HG03442 (cell line): ENCODE measurements at regions not wholly inside any gene's neighbourhood (a gene's known extent, or its start where the extent isn't known, plus 50 kb on each side); places are given as distances from the start of the nearest gene placed in this dataset.
"Not testable (repeated sequence)": the region's sequence is repeated elsewhere in the genome, so short reads cannot be mapped to it uniquely, and the experiment has no call there.

Experiments
- ATAC-seq: cut with Tn5 transposase; IDR thresholded peaks from one replicate; pipeline ENCODE4 v1.9.1; 2021; ENCODE audit warnings: mild to moderate bottlenecking, moderate library complexity; ENCODE audit not compliant: unreplicated experiment

DNA sequence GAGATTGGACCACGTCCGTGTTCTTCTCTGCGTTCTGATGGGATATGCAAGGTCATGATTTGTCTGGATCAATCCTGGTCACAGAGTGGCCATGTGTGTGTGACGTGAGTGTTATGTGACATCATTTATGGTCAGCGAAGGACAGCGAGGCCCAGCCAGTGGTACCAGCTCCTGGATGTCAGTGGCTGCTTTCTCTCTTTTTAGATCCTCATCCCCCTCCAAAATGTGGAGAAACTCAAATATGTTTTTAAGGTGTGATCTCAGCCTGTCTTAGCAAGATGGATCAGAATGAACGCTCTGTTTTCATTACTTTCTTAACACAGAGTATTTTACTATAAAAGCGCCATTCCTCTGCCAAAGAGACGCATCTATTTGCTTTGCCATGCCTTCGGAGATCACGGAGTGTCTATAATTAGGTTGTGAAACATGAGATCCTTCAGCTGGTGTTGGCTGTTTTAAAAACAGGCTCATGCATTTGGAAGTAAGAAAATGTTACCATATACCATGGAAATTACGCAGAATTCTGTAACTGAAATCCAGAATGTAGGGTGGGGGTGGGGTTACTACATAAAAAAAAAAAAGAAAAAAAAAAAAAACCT, 245.5 kb upstream of the TCERG1L start:
- ATAC-seq: no peak

DNA sequence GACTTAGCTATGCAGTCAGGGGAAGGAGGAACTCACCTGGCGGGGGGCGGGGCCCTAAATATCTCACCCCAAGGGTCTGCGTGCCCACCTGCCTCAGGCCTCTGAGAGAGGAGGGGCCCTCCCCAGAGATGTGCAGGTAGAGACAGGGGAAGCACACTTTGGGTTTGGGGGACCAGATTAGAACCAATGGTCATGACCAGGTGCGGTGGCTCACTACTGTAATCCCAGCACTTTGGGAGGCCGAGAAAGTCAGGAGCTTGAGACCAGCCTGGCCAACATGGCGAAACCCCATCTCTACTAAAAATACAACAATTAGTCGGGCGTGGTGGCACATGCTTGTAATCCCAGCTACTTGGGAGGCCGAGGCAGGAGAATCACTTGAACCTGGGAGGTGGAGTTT, 246.4 kb upstream of the TCERG1L start:
- ATAC-seq: not testable (repeated sequence)

DNA sequence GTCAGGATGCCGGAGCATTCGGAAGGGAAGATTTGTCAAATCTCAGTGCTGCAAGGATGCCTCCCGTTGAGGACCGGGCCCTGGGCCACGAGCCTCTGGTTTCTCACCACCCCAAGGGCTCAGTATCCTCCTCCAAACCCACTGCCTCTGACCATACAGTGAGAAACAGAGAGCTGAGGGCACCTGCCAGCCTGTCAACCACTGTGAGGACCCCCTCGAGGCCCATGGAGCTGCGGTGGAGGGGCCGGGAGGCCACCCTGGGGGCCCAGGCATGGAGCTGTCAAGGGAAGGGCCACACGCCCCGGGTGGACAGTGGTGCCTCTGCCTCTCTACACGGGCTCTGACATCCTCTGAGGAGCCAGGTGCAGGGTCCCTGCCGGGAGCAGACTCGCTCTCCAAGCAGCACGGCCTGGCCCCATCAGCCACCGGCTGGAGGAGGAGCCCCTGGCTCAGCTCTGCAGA, 248.0 kb upstream of the TCERG1L start:
- ATAC-seq: no peak

DNA sequence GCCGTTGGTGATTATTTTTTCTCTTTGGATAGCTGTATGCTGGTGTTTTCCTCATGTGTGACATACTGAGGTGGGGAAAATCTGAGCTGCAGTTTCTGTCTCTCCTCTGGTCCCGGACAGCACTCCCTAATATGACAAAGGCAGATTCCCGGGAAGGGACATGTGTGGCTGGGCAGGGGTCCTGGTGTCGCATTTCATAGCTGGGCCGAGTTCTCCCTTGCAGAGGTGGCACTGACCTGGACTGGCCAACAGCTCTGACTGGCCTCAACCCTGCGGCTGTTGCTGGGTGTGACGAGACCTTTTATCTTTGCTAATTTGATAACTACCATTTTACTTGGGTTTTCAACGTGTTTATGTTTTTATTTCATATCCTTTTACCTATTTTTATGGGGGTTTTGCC, 248.6 kb upstream of the TCERG1L start:
- no peak for ATAC-seq

DNA sequence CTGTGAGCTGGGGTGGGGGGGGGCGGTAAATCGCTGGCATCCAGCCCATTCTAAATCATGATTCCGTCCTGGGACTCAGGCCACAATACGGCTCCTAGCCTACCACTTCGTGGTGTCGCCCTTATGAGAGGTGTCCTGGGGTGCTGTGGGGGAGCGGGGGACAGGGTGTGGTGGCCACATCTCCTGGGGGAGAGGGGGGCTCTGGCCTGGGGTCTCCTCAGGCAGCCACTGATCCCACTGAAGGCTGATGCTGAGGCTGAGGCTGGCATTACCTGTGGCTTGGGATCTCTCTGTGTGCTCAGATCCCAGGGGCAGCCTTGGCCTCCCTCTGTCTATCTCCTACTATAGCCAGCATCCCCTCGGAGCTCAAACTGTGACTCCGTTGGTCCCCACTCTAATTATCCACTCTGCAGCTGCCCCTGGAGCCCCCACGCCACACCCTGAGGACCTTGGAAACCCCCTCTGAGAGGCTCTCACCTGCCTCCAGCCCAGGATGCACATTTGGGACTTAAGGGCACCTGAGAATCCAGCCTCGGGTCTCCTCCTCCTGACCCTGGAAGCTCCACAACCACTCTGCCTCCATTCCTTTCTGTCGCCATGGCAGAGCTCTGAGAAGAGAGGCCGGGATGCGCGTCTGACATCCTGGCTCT, 249.3 kb upstream of the TCERG1L start:
- ATAC-seq: no peak

DNA sequence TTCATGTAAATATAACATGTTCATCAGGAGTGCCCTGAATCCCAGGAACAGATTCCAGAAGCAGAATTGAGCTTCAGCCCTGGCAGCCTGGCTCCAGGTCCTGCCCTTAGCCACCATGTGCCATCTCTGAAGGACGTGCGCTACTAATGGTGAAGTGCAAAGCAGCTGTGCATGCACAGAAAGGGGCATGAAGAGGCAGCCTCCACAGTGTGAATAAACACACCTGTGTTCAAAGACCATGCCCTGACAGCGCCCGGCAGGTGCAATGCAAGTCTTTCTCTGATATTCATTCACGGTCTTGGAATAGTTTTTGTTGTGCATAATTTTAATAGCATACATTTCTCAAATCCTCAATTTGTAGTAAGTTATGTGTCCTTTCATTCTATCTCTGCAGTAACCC, 250.4 kb upstream of the TCERG1L start:
- ATAC-seq: no peak

DNA sequence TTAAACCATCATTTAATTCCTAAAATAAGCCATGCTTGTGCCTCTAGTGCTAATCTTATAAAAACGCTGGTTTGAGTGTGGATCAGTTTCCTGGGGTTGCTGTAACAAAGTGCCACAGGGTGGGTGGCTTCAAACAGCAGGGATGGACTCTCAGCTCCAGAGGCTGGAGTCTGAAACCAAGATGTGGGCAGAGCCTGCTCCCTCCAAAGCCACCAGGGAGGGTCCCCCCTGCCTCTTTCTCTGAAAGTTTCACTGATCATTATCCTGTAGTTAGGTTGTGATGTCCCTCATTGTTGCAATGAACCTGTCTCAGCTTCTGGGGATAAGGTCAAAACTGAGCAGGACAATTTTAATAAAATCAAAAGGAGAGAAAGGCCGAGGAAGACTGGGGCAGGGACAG, 251.9 kb upstream of the TCERG1L start:
- ATAC-seq: no peak

DNA sequence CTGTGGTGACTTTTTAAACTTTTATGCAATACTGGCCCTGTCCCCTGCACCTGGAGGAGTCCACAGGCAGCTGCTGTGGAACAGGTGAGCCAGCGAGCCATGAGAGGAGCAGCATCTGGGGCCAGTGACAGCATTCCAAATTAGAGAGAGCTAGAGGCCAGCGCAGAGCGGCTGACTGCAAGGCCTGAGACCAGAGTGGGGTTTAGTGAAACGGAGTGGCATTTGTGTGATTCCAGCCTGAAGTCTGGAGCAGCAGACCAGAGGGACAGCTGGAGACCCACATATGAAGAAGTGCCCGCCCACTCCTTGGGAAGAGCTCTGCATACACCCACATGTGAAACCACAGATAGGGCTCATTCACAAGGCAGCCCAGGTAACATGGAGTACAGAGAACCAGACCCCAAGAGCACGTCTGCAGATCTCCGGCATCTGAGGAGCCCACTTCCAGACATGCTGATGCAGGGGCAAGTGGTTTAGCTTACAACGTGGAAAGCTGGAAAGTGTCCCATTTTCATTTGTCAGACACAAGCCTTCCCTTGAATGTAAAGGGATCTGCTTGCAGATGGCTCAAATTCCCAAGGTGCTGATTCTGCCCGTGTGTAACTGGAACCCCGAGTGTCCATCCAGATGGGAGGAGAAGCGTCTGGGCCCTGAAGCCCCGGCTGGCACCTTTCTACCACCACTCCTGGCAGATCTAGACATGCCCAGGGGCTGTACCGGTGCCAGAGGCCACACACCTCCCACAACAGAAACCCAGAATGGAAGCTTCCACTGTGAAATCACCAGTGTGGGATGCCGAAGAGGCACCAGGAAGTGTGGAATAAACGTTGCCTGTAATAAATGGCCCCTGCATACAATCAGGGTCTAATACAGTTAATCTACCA, 256.0 kb upstream of the TCERG1L start:
- ATAC-seq: no peak

DNA sequence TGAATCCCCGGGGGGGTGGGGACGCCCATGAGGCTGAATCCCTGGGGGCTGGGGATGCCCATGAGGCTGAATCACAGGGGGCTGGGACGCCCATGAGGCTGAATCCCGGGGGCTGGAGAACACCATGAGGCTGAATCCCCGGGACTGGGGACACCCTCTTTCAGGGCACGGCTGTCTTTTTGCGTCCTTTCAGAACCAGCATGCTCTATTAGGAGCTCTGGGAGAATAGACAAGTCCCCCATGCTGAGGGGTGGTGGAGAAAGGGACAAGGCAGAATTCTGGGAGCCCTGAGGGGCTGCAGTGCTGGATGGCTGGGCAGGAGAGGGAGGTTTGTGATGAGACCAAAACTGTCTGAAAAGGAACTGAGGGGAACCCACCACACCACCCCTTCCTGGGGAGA, 257.3 kb upstream of the TCERG1L start:
- ATAC-seq: no peak

DNA sequence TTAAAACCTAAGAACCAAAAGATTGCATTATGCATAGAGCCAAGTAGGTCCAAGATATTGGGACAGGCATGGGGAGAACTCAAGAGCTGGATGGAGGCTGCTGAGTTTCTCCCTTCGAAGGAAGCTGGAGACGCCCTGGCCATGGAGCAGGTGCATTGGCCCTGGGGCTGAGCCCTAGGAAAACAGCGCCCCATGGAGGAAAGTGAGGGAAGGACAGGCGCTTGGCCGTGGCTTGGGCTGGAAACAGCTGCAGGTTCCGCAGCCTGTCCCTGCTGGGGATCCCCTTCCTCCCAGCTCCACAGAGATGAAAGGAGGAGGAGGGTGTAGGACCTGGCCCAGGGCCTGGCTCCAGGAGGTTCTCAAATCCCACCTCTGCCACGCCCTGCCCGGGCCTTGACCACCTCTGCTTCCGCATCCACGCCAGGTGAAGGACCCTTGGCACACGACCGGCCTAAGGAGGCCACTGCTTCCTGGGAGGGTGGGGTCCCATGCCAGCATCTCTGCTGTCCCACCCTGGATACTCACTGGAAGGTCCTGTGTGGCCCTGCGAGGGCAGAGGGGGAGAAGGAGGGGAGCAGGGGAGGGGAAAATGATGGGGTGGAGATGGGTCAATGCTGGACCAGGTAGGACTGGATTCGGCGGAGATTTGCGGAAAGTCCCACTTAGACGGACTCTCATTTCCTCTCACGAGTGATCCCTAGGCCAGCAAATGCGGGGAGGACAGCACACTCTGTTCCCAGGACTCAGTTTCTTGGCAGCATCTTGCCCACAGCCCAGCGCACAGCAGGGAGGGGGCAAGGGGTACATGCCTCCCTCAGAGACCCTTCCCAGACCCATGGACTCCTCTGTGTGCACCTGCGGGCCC, 258.6 kb upstream of the TCERG1L start:
- ATAC-seq: no peak

DNA sequence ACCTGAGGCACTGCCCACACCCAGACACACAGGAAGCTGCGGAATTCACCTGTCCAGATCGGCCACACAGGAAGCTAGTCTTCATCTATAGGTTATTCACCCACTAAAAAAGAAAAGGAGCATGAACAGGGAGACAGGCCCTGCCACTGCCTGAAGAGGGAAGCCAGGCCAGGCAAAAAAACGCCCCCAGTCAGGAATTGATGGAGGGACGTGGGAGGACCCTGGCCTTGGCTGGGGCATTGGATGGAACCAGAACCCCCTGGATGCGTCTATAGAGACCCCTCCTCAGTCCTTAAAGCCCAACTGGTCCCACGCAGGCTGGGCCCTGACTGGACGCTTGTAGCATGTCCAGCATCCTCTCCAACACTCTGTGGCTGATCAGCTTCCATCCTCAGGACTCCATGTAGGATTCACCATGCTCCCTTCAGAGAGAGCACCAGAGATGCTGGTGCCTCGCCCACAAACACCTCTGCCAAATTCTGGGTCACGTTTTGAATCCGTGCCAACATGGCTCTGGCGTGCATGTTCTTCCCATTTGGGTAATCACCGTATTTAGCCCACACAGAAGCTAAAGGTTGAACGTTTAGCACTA, 259.3 kb upstream of the TCERG1L start:
- ATAC-seq: no peak

DNA sequence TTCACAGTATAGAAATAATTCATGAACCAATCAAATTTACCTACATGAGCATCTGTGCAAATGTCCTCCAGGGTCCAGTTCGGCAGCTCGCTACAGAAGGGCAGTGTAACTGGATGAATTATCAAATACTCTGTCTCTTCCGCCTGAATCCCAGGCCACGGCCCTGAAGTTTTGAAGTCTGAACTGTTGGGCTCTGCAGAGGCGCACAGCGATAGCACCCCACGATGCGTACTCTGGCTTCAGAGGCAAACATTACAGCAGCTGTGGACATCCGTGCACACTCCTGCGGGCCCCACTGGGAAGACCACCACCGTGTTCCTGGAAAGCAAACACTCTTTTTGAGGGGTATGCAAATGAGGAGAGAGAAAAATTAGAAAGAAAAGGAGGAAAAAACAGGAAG, 259.8 kb upstream of the TCERG1L start:
- ATAC-seq: no peak

DNA sequence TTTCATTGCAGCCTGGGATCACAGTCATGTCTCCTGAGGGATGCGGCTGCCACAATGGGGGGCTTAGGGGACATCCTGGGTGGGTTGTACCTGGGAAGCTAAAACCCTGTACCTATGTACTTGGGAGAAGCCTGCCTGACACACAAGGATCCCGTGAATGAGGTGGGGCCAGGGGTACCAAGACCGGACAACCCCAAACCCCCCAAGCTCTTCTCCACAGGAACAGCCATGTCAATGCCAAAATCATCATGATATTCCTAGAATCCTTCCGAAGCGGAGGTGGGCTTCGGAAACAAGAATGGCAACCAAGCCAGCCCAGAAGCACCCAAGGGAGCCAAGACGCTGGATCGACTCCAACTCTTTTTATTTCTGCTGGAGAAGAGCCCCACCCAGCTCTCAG, 260.3 kb upstream of the TCERG1L start:
- ATAC-seq: no peak

DNA sequence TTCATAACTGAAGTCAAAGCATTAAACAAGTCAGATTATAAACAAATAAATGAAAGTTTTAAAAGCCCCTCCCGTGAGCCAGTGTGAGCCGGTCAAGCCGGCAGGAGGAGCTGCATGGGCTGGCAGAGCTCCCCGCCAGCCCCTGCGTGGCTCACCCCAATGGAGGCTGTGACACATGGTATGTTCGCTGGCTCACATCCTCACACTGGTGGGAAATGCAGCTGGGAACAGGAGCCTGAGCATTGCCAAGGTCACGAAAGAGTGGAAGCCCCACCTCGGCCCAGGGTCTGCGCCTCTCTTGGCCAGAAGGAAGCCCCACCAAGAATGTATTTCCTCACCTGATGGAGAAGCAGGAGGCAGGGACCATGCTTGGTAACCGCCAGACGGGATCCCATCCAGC, 261.7 kb upstream of the TCERG1L start:
- ATAC-seq: no peak

DNA sequence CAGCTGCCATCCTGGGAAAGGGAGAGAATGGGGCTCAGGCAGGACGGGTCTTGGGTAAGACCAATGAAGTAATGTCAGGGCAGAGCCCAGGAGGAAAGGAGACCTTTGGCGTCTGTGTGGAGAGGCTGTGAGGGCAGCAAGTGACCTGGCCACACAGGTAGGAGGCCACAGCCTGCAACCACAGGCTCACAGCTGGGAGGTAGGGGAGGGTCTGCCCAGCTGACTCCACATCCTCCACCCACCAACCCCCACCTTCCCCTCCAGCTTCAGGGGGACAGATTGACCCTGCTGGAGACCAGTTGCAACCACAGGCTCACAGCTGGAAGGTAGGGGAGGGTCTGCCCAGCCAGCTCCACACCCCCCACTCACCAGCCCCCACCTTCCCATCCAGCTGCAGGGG, 262.2 kb upstream of the TCERG1L start:
- ATAC-seq: no peak

DNA sequence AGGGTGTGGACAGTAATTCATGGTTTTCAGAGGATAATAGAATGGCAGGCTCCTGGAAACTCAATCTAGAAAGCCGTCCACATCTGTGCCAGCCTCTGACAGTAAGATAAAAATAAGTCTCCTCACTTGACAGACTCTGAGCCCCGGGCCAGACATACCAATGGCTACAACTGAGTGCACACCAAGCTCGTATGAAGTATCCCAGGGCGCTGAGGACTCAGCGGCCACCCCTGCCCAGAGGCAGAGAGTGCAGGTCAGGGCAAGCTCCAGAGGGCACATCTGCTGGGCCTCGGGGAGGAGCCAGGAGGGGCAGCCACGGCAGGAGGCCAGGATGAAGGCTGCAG, 262.8 kb upstream of the TCERG1L start:
- no peak for ATAC-seq

DNA sequence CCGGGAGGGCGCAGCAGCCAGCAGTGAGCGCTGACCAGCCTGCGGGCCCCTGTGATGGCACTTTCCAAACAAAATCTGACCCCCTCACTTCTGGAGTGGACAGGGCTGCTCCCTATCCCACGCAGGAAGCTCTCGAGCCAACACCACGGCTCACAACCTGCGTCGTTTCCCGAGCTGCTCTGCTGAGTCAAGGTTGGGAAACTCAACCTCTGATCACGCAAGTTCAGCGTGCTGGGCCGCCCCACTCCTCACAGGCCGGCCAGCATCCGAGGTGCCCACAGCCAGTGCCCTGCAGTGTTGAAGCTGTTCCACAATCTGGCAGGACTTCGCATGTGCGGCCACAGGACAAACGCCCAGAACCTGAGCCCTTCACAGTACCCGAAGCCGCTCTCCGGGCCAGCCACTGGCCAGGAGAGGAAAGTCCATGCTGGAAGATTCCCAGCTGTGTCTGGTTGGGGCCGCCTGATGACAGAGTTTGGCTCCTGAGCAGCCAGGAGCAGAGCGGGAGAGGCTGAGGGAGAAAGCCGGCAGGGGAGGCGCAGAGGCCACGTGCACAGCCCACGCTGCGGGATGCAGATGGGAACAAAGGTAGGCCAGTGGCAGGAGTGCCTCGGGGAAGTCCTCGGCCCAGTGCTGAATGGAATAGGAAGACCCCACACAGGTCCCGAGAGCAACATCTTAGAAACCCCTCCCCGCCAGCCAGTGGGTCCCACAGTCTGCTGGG, 263.3 kb upstream of the TCERG1L start:
- no peak for ATAC-seq

DNA sequence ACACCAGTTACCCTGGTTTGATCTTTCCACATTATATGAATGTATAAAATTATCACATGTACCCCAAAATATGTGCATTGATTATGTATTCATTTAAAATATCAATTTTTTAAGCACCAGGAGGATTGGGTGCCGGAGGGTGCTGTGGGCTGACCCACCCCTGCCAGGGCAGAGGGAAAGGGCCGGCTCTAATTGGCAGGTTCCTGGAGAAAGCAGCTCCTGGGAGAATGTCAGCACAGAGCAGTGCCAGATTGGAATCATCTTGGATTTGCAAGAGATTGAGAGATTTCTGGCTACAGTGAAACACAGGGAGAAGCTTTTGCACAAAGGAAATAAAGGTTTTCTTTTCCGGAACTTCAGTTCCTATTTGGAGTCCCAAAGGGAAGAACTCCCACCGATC, 264.4 kb upstream of the TCERG1L start:
- no peak for ATAC-seq

DNA sequence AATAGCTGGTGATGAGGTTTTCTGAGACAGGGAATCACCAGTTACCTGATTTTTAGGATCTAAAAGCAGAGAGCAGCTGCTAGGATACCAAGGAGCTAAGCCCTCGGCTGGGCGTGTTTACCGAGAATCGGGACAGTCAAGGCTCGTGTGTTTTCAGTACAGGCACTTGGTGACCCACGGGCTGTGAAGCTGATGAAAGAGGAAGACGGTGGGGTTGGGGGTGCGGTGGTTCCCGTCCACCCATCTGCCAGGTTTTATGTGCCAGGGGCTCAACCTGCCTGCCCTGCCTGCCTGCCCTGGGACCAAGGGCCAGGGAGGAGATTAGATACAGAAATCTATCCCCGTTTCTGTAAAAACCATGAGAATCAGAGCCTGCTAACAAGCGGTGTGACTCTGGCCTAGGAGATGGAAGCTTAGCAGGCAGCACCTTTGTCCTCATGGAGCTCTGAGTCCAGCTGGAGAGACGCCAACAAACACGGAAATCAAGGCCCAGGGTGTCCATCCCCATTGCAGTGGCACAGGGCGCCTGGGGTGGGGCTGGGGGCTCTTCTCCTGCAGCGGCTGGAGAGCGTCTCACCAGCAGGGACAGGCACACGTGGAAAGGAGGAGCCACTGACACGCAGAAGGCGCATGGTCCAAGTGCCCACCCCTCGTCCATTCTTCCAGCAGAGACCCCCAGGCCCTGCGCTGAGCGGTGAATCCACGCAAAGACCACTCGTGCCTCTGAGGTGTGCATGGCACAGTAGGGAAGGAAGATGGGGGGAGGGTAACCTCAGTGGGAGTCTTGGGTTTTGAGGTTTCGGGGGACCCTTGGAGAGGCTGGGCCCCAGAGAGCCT, 265.0 kb upstream of the TCERG1L start:
- no peak for ATAC-seq
